AG08395 (cell line): ENCODE measurements at regions not wholly inside any gene's neighbourhood (a gene's known extent, or its start where the extent isn't known, plus 50 kb on each side); places are given as distances from the start of the nearest gene placed in this dataset.

Experiments used
- DNase-seq: peaks from one replicate; pipeline ENCODE4 v3.0.0; 2012; ENCODE audit warnings: mixed read lengths, low spot score

DNA sequence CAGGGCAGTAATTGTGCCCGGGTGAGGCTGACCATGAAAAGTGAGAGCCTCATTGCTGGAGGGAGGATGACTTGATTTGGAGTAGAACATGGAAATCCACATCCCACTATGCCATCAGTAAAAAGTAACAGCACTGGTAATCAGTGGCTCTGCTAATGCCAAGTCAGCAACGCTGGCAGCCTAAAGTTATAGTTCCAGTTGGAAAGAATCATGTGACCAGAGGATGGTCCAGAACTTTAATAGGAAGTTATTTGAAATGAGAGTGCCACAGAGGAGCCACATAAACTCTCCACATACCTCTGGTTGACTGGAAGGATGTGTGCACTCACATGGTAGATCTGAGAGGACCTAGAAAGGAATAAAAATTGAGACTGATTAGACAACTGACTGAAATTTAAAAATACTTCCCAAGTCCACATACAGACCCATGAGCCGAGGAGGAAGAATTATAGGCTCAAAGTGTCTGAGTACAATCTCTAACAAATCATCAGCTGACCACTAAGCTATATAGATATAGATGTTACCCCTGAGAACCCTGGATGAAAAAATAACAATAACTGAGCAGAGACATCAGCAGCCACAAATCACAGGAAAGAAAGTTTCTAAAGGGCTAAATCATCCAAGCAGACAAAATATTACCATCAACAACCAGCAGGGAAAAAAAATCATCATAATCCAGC, 346.8 kb downstream of the STK39 start:
- DNase-seq: no peak

DNA sequence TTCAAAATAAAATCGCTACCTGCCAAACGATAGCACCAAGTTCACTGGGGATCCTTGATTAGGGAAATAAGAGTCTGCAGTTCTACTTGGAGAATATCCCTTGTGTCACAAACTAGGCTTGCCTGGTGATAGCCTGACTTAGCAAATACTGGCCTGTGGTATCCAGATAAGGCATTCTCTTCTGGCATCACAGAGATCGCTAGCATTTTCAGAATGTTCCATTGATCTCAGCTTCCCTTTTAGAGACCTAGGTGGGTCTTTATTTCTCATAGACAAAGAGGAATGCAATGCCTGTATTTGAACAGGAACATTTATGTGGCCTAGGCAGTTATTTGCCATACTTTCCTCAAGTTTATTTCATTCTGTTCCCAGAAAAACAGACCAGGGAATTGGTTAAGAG, 349.1 kb downstream of the STK39 start:
- DNase-seq: no peak

DNA sequence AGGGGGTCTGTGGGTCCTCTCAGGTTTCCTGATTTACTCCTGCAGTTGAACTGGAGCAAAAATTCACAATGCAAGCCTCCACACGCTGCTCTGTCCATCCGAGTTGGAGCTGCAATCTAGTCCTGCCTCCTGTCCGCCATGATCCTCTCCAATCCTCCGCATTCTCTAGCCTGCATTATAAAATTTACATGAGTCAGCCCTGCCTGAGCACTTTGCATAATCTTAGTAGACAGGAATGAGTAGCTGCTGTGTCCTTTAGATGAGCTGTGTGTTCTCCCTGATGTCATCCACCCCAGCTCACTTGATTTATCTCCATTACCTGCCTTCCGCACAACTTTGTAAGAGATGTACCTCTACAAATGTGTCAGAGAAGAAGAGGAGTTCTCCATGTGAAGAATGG, 355.6 kb downstream of the STK39 start:
- no peak for DNase-seq

DNA sequence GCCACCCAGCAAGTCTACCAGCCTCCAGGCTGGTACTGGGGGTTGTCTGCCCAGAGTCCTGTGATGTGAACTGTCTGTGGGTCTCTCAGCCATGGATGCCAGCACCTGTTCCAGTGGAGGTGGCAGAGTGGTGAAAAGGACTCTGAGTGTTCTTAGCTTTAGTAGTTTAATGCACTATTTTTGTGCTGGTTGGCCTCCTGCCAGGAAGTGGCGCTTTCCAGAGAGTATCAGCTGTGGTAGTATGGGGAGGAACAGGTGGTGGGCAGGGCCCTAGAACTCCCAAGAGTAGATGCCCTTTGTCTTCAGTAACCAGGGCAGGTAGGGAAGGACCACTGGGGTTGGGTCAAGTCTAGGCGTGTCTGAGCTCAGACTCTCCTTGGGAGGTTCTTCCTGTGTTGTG, 356.7 kb downstream of the STK39 start:
- no peak for DNase-seq

DNA sequence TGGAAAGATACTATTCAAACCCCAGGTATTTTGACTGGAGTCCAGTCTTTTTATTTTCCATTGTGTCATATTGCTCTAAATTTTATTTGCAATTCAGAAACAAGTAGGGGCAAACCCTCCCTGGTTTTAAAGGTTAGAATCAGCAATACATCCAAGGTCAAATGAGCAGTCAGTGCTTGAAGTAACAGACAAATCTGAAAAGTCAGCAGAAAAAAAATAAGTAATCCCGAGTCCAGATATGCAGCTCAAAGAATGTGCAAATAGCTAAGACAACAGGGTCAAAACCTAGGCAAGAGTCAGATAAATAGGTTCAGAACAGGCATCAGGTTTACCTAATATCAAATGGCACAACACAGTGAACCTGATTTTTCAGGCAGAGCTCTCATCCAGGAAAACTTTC, 367.0 kb downstream of the STK39 start:
- DNase-seq: no peak

DNA sequence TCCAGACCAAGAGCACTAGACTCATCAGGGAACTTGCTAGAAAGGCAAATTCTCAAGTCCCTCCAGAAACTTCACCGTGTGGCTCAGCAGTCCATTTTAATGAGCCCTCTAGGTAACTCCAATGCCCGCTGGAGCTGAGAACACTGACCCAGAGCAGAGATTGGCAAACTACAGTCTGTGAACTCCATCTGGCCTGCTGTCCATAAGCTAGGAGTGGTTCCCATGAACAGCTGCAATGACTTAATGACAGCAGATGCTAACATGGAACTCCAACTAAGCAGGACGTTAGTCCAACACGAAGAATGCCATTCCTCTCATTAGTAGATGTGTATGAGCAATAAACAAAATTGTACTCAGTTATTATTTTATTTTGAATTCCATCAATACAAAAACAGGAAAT, 371.9 kb downstream of the STK39 start:
- DNase-seq: no peak

DNA sequence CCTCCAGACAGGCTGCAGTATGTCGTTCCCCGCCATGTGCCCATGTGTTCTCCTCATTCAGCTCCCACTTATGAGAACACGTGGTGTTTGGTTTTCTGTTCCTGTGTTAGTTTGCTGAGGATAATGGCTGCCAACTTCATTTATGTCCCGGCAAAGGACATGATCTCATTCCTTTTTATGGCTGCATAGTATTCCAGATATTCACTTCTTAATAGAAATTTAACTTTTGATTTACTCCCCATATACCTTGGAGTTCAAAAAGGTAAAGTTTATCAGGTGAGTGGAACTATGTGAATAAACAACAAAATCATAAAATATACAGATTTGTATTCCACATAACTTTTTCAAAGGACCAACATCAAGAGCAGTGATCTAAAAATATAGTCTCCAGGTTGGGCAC, 372.6 kb downstream of the STK39 start:
- no peak for DNase-seq

DNA sequence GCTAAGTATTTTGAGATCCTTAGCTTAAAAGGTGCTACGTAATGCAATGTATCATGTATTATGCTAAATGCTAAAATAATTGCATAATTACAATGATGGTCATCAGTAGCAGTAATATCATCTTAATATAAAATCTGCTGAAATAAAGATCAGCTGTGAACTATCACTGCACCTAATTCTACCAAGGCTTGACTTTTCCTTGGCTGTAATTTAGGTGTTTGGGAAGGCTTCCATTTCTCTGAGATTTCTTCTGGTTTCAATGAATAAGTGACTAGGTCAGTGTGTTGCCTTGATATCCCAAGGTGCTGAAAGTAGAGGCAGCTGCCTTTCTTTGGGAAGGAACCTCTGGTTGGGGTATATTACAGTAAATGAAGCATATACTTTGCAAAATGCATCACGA, 376.1 kb downstream of the STK39 start:
- DNase-seq: no peak

DNA sequence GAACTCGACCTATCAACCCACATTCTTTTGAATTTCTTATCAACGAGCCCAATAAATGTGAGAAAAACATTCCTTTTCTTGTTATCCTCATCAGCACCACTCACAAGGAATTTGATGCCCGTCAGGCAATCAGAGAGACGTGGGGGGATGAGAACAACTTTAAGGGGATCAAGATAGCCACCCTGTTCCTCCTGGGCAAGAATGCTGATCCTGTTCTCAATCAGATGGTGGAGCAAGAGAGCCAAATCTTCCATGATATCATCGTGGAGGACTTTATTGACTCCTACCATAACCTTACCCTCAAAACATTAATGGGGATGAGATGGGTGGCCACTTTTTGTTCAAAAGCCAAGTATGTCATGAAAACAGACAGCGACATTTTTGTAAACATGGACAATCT, 378.2 kb downstream of the STK39 start:
- DNase-seq: no peak

DNA sequence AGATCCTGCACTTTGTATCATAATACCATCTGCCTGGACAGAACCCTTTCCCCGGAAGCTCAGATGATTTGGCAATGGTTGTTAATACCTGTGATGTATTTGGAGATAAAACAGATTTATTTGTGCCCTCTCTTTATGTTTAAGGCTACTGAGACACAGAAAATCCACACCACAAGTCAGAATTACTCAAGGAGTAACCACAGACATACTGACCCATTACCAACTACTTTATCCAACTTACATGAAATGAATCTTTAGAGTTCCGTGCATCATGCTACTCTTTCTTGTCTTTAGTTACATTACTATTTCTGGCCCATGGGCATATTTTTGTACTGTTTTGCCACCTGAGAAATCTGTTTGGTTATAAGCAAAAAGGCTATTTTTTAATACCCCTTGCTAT, 384.0 kb downstream of the STK39 start:
- DNase-seq: no peak

DNA sequence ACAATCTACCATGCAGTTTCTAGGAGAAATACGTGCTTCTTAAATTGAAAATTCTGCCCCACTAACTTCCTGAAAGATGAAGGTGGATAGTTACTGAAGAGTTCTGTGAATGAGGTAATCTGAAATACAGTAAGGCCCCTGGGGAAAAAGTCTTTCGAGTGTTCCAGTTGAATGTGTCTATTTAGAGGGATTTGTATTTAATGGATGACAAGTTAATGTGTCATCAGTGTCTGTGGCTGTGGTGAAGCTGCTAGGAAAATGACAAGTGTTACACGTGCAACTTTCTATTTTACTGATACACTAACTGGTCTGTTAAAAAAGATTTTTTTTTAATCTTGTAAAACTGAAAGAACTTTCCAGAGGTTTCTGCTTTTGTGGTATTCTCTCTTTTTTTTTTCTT, 384.6 kb downstream of the STK39 start:
- DNase-seq: no peak

DNA sequence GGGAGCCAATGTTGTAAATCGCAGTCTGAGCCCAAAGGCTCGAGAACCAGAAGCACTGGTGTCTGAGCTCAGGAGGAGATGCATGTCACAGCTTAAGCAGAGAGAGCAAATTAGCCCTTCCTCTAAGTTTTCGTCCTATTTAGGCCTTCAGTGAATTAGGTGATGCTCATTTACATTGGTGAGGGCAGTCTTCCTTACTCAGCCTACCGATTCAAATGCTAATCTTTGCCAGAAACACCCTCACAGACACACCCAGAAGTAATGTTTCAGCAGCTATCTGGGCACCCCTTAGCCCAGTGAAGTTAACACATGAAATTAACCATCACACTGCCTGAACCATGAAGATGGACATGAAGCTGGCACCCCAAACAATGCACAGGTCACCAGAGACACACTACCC, 385.1 kb downstream of the STK39 start:
- no peak for DNase-seq

DNA sequence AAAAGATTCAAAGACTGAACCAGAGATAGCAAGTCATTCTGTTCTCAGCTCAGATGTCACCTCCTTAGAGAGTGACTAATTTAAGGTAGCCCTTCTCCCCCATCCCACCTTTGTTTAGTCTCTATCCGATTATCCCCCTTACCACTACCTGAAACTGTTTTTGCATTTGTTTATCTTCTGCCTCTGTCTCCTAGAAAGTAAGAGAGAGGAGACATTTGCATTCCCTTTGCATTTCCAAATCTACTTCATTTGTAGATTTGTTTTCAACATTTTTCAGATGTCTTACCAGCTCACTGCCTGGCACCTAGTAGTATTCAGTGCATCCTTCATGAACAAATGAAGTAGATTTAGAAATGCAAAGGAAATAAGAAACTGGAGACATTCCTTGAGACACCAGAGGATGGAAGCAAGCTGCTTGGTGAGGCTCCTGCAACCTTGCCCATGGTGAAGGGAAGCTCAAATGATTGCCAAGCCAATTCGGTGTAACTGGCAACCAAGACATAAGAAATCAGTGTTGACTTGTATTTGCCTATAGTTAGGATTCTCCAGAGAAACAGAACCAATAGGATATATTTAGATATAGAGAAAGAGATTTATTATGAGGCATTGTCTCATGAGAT, 385.7 kb downstream of the STK39 start:
- DNase-seq: no peak

DNA sequence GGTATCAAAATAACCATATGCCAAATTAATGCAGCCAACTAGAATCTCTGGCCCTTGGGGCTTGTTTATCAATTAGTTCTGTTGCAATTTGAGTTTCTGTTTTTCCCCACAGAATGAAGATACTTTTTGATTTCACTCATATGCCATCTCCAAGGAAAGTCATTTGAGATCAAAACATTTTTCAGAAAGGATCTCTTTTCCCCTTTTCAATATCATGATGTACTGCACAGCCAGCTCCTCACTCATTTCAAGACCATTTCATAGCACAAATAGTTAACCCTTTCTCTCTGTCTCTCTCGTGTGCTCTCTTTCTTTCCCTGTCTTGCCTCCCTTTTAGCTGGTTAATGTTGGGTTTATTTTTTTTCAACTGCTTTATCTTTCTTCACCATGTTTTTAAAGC, 387.3 kb downstream of the STK39 start:
- DNase-seq: no peak

DNA sequence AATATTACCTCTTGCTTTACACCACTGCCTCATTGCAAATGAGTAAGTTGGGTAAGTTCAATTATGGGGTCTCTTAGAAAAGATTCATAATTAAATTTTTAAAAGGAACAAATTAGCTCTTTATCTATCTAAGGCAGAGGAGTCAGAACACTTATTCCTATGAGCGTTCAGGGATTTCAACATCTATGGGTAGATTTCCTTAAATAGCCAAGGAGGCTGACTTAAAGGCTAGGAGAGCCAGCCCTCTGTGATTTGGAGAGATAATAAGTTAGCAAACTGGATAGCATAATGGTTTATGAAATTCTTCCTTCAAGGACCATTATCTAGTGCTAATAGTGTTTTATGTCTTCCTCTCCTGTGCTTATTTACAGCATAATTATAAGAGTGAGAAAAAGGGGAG, 387.7 kb downstream of the STK39 start:
- DNase-seq: no peak

DNA sequence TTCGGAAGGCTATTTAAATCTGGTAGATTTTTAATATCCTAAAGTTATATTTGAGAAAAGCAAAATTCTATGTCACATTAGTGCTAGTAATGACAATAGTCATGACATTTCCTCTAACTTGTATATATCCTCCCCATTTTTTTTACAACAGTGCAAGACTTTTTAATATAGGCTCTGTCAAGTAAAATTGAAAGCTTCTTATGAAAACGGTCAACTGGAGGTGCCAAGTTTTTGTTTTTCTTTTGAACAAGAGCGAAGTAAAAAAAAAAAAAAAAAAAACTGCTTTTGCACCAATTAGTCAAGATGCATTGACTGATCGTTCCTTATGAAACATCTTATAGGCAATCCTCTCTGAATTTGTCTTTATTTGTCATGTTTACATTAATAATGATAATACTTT, 389.3 kb downstream of the STK39 start:
- DNase-seq: no peak

DNA sequence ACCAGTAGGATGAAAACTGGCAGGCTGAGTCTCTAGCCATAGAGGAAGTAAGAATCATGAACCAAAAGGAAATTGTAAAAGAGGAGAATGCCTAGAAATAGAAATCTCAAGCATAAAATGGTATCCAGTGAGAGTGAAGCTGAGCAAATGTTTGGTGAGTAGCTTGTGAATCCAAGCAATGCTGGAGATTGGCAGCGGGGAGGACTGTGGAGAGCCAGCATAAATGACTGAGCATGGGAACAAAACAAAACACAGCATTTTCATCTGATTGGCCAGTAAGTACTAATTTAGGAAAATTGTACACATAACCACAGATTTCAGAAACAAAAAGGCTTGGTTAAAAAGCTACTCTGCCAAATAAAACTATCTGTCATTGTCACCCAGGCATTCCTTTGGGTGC, 390.0 kb downstream of the STK39 start:
- no peak for DNase-seq

DNA sequence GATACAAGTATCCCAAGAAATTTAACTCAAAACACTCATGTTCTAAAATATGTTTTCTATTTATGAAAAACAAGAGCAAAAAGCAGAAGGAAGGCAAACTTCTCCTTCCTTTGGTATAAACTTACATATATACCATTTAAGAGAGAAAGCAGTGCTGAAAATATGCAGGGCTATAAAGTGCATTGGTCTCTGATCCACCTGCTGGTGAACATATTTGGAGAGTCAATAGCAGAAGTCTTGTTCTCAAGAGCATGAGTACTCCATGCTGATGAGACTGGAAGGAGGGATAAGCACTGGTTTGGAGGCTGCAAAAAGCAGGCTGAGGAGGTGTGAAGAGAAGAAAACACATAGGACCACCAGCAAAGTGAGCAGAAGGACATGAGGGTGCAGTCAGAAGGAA, 391.2 kb downstream of the STK39 start:
- no peak for DNase-seq

DNA sequence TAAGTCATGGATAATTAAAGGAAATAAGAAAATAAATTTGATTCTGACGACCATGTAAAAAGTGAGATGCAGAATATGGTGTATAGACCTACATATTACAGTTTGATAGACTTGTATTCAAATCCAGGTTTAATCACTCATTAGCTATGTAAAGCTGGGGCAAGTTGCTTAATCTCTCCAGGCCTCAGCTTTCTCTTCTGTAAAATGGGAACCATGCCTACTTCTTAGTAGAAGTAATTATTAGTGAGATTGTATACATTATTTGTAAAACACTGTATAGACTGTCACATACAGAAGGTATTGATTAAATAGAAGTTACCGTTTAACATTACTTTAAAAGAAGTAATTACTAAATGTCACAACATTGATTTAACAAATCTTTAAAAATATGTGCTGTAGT, 392.2 kb downstream of the STK39 start:
- no peak for DNase-seq

DNA sequence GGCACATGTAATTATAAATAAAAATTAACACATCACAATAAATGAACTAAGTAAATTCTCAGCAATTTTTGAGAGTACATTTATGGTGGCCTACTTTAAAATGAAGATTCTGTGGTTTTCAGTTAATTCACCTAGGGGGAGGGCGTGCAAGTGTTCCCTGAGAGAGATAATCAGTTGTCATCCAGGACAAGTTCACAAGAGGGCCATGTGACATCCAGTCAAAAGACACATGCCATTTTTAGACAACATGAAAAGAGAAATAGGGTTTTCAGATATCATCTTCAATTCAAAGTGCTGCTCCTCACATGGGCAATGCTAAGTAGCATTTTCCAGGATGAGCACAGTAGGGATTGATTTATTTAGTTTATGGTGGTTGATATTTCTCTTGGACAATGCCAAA, 393.7 kb downstream of the STK39 start:
- no peak for DNase-seq

DNA sequence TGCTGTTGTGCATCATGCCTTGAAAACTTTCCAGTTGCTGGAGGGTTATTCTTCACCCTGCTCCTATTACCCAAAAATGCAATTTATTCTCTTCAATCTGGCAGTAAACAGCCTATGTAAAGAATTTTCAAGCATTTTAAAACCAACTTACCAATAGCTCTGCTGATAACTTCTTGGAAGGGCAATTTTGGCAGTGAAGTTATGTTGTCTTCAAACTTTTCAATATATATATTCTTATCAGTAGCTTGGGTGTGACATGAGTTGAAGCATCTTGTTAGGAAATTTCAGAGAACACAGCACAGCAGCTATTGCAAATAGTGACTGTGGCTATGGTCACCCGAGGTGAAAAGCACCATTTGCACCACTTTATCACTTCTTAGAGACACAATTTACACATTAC, 395.5 kb downstream of the STK39 start:
- no peak for DNase-seq

DNA sequence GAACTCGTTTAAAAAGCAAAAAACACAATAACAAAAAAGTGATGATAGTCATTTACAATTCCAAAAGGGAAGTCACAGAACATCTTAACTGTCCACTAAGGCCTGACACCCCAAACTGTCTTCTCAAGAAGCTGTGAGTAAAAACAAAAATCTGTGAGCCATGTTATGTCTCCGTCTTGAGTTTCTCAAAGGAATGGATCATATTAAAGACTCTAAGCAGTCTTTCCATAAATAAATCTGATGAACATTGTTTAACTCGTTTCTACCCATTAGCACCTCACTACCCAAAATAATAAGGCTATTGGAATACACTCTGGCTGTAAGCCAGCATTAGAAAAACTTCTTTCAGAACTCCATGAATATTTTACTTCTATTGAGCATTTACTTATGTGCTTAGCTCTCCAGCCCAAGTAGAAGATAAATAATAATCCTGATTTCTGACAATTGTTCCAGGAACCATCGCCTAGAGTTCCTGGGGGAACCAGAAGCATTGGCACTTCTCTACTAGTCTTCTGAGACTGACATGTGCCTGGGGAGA, 396.0 kb downstream of the STK39 start:
- no peak for DNase-seq

DNA sequence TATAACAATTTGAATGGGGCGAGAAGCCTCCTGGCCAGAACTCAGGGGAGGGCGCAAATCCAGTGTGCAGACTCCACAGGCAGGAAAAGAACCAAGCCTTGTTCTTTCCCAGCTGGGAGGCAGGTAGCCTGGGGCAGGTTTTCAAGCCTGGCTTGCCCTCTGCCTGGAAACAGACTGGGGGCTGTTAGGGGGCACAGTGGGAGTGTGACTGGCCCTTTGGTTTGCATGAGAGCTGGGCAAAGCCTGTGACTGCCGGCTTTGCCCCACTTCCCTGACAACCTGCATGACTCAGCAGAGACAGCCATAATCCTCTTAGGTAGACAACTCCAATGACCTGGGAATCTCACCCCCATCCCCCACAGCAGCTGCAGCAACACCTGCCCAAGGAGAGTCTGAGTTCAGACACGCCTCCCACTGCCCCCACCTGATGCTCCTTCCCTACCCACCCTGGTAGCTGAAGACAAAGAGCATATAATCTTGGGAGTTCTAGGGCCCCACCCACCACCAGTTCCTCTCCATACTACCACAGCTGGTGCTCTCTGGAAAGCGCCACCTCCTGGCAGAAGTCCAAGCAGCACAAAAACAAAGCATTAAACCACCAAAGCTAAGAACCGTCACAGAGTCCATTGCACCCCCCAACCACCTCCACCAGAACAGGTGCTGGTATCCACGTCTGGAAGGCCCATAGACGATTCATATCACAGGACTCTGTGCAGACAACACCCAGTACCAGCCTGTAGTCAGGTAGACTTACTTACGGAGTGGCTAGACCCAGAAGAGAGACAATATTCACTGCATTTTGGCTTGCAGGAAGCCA, 402.5 kb downstream of the STK39 start:
- no peak for DNase-seq
